HG03432 (cell line): ENCODE measurements at regions not wholly inside any gene's neighbourhood (a gene's known extent, or its start where the extent isn't known, plus 50 kb on each side); places are given as distances from the start of the nearest gene placed in this dataset.

Experiments used
- ATAC-seq: cut with Tn5 transposase; IDR thresholded peaks from one replicate; pipeline ENCODE4 v1.9.1; 2021; ENCODE audit warnings: mild to moderate bottlenecking, moderate library complexity; ENCODE audit not compliant: unreplicated experiment

DNA sequence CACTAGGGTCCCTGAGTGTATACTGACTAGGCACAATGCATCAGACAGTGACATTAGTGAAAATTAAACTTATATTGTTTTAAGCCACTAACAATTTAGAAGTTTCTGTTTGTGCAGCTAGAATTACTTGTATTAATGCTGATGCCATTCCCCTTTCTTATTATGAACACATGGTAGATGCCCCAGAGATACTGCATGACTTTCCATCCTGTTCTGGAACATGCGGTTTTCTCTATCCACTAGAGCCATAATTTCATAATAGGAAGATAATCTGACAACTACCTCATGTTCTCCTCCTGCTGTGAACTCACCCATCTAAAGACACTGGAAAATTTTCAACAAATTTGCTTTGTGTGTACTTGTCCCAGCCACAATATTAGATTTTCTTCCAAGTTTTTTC, 1256.4 kb downstream of the FAM181B start:
- ATAC-seq: no peak

DNA sequence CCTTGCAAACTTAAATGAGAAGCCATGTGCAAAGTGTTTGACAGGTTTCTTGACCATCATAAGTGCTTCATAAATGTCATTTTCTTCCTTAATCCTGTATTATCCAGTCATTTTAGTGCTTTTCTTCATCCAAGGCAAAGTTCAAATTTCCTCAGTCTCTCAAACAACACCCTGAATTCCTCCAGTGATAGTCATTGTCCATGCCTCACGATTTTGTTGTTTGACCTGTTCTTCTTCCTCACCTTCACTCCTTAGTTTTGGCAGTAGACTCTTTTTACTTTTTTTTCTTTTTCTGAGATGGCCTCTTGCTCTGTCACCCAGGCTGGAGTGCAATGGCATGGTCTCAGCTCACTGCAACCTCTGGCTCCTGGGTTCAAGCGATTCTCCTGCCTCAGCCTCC, 1257.3 kb downstream of the FAM181B start:
- ATAC-seq: no peak

GRCh38 chr11:81472646-81473045, 1261.0 kb downstream of the FAM181B start:
- ATAC-seq: no peak

DNA sequence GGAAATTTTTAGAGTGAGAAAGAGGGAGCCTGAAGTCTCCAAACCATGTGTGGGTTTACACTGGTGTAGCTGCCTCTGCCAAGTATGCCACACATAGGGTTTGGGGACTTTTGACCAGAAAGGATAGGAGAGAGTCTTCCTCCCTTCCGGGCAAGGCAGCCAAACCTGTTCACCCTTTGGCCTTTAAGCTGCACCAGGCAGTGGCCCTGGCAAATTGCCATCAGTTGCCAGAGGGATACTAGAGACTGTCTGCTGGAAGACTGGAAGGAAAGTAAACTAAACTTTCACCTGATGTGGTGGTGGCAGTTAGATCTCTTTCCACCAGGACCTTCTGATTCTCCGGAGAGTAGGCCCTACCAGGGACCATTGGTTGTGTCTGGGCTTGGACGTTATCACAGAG, 1263.2 kb downstream of the FAM181B start:
- no peak for ATAC-seq

- ATAC-seq: no peak
These were observed 1273.8 kb downstream of the FAM181B start for GRCh38 chr11:81459766-81460306.

GRCh38 chr11:81449588-81450156, 1284.0 kb downstream of the FAM181B start:
- ATAC-seq: no peak

- ATAC-seq: no peak
These were observed 1289.4 kb downstream of the FAM181B start for GRCh38 chr11:81444297-81444696.

GRCh38 chr11:81432333-81432732, 1301.3 kb downstream of the FAM181B start:
- ATAC-seq: no peak

GRCh38 chr11:81424822-81425221, 1308.8 kb downstream of the FAM181B start:
- ATAC-seq: no peak

GRCh38 chr11:81422402-81422801, 1311.3 kb downstream of the FAM181B start:
- ATAC-seq: no peak

DNA sequence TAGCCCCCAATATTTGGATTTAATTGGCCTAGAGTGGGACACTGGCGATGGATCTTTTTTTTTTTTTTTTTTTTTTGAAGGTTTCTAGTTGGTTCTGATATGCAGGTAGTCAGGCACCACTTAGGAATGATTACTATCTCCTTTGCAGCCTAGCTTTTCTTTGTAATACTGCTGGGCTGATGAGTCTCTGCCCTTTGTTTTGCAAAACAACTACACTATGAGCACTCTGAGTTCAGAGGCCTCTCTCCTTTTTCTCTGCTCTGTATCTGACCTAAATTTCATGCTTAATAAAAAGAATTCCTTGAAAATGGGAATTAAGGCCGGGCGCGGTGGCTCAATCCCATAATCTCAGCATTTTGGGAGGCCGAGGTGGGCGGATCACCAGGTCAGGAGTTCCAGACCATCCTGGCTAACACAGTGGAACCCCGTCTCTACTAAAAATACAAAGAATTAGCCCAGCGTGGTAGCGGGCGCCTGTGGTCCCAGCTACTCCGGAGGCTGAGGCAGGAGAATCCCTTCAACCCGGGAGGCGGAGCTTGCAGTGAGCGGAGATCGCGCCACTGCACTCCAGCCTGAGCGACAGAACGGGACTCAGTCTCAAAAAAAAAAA, 1312.3 kb downstream of the FAM181B start:
- ATAC-seq: no peak

GRCh38 chr11:81420668-81421250, 1312.9 kb downstream of the FAM181B start:
- ATAC-seq: no peak

DNA sequence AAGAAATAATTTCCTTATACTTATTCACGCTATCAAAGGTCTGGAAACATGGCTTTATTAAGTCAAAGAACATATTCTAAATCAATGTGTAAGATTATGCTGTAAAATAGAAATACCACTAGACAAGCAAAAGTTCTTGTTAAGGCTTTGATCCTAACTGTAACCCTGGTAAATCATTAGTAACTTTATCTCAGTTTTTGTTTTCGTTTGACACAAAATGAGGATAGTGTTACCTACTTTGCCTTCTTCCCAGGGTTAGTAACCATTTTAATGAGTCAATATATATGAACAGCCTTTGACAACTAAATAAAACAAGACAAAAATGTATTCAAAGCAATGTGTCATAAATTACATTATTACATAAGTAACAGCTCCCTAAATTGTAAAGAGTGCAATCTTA, 1336.3 kb downstream of the FAM181B start:
- ATAC-seq: no peak

DNA sequence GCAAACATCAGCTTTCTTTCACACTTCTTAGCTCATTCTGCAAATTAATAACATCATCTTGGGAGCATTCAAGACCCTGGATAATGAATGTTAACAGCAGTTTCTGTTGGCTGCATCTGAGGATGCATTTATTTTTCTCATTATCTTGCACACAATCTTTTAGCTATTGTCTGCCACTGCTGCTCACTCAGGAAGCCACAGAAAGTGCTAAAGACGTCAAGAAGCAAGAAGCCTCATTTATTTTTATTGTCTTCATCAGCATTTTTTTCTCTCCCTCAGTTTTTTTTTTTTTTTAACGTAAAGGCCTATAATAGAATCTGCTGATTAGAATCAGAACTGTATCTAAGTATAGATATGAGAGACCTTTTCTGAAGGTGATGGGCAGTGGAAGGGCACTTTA, 1339.4 kb downstream of the FAM181B start:
- ATAC-seq: no peak

DNA sequence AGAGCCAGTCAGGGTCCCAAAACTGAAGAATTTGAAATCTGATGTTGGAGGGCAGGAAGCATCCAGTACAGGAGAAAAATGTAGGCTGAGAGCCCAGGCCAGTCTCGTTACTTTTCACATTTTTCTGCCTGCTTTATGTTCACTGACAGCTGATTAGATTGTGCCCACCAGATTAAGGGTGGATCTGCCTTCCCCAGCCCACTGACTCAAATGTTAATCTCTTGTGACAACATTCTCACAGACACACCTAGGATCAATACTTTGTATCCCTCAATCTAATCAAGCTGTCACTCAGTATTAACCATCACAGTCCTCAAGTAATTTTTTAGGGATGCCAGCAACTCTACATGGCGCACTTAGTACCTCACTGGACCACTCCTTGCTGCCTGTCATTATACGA, 1345.3 kb downstream of the FAM181B start:
- ATAC-seq: no peak

- ATAC-seq: no peak
These were observed 1353.3 kb downstream of the FAM181B start for GRCh38 chr11:81380395-81380794.

GRCh38 chr11:81377418-81377817, 1356.2 kb downstream of the FAM181B start:
- ATAC-seq: no peak

DNA sequence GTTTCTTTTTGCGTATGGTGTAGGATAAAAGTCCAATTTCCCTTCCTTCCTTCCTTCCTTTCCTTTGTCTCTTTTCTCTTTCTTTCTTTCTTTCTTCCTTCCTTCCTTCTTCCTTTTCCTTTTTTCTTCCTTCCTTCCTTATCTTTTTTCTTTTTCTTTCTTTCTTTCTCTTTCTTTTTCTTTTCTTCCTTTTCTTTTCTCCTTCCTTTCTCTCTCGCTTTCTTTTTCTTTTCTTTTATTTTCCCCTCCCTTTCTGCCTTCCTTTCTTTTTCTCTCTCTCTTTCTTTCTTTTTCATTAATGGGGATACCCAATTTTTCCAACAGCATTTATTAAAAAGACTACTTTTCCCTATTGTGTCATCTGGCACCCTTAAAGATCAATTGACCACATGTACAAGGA, 1359.7 kb downstream of the FAM181B start:
- ATAC-seq: no peak

DNA sequence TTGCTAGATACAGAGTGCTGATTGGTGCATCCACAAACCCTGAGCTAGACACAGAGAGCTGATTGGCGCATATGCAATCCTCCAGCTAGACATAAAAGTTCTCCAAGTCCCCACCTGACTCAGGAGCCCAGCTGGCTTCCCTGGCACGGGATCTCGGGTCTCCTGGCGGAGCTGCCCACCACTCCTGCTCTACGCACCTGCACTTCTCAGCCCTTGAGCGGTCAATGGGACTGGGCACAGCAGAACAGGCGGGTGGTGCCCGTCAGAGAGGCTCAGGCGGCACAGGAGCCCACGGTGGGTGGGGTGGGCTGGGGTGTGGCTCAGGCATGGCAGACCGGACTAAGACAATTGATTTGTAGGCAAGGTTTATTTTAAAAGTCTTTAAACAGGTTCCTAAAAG, 1365.5 kb downstream of the FAM181B start:
- ATAC-seq: no peak

DNA sequence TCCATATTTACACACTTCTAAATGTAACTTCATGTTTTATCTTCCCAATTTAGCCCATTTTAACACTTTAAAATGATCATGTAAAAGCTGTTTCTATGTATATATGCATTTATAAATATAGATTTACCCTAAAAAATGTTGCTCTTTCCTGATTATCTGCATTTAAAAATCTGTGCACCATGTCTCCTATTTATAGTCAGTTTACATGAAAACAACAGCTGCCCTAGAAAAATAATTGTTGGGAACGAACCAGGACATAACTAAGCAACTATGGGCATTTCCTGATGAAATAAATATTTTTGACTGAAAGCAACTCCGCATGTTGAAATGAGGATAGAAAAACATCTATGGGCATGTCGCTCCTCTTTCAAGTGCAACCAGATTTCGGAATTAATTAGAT, 1368.2 kb downstream of the FAM181B start:
- no peak for ATAC-seq

- ATAC-seq: no peak
These were observed 1374.2 kb downstream of the FAM181B start for GRCh38 chr11:81359476-81359875.

- ATAC-seq: no peak
These were observed 1388.1 kb downstream of the FAM181B start for GRCh38 chr11:81345609-81346008.
